ENCODE measurements at regions not wholly inside any gene's neighbourhood (a gene's known extent, or its start where the extent isn't known, plus 50 kb on each side); places are given as distances from the start of the nearest gene placed in this dataset.

DNA sequence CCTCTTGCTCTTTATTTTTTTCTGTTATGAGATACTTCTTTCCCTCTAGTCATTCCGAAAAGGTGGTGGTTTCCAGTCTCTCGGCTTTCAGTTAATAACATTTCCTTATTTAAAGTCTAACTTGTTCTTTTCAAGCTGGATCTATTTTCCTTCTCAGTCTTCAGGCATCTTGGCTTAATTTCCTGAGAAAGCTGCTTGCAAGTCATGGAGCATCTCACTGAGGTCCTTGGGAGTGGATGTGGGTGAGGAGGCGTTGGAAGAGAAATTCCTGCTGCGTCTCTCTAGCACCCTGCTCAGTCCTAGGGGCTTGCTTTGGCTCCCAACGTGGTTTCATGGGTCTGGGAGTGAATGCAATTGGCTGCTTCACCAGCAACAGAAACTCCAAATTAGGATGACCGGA, 210.2 kb upstream of the MKI67 start:
- no peaks in the 10 kb centered on the region for H3K36me3 ChIP-seq
- peaks cover 0 to 32% (median 29%) of the 10 kb centered on the region in 4 donors for H3K4me1 ChIP-seq
- intact Hi-C loops (cut with DNase I) = no loop called here
- TF ChIP-seq POLR2A (IDR thresholded peaks at IDR 0.05) (no peak), EP300 (IDR thresholded peaks at IDR 0.05) (no peak), POLR2AphosphoS5 (IDR thresholded peaks at IDR 0.05) (no peak)
- TF ChIP-seq, protein P1, sequence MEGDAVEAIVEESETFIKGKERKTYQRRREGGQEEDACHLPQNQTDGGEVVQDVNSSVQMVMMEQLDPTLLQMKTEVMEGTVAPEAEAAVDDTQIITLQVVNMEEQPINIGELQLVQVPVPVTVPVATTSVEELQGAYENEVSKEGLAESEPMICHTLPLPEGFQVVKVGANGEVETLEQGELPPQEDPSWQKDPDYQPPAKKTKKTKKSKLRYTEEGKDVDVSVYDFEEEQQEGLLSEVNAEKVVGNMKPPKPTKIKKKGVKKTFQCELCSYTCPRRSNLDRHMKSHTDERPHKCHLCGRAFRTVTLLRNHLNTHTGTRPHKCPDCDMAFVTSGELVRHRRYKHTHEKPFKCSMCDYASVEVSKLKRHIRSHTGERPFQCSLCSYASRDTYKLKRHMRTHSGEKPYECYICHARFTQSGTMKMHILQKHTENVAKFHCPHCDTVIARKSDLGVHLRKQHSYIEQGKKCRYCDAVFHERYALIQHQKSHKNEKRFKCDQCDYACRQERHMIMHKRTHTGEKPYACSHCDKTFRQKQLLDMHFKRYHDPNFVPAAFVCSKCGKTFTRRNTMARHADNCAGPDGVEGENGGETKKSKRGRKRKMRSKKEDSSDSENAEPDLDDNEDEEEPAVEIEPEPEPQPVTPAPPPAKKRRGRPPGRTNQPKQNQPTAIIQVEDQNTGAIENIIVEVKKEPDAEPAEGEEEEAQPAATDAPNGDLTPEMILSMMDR (IDR thresholded peaks at IDR 0.05) = no peak
- no peak overlapping the region for H3K4me3 ChIP-seq
- DNase-seq = no peak
- H3K9me3 ChIP-seq = peaks cover 0 to 2% (median 0%) of the 10 kb centered on the region in 4 donors
- H3K27me3 ChIP-seq = no peaks in the 10 kb centered on the region
- WGBS, 2 donors = 72 to 79% methylated on average over 6 of the region's 6 CpGs
- H3K27ac ChIP-seq = no peak overlapping the region

DNA sequence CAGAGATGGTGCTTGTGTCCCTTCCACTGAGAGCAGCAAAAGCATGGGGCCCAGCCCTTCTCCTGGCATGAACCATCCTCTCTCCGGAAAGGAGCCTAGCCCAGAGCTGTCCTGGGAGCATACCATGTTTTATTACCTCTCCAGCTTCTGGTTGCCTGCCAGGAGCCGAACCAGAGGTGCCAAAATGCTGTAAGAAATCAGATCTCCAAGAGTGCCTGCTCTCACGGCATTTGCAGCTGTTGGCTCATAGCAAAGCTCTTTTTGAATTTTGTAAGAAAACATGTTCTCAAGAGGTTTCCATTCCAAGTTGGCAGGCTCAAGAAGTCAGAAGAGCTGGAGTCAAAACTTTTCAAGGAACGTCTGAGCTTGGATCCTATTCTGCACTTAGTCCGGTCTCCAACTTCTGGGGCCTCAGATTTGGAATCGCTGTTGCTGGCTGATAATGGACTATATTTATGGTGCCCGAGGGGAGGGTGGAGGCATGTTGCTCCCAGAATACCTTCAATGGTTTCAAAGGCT, 211.7 kb upstream of the MKI67 start:
- Histone ChIP-seq H3K27ac (peak overlapping the region in 3 of 4 donors; percentile 3 to 46 (median 43)), H3K36me3 (no peaks in the 10 kb centered on the region), H3K9me3 (peaks cover 0 to 2% (median 0%) of the 10 kb centered on the region in 4 donors), H3K4me3 (no peak overlapping the region), H3K4me1 (peaks cover 0 to 32% (median 29%) of the 10 kb centered on the region in 4 donors), H3K27me3 (no peaks in the 10 kb centered on the region)
- no peak for TF ChIP-seq POLR2A (IDR thresholded peaks at IDR 0.05)
- TF ChIP-seq POLR2AphosphoS5 (IDR thresholded peaks at IDR 0.05) = peak in 3 of 4 donors; percentile 26 to 63 (median 60)
- TF ChIP-seq EP300 (IDR thresholded peaks at IDR 0.05) = no peak
- TF ChIP-seq, protein P1 (IDR thresholded peaks at IDR 0.05) = no peak
- intact Hi-C loops (cut with DNase I) = no loop called here
- peak; percentile 82 for DNase-seq
- WGBS, 2 donors = 45 to 57% methylated on average over 7 of the region's 7 CpGs

DNA sequence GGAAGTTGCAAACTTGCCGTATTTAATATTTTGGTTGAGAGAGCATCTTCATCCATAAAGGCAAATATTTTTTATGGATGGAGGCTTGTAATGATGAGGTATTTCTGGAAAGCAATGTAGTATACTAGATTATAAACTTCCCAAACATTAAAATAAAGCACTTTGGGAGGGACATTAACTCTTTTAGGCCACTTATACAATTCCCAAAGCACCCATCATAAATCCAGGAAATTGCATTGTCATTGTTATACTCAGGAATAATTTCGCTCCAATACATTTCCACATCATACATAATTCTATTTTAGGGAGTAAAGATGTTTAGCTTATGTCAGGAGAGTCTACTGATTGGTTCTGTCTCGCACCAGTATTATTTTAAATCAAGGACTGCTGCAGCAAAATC, 212.7 kb upstream of the MKI67 start:
- TF ChIP-seq, protein P1 (IDR thresholded peaks at IDR 0.05) = no peak
- TF ChIP-seq EP300 (IDR thresholded peaks at IDR 0.05) (no peak), POLR2A (IDR thresholded peaks at IDR 0.05) (no peak), POLR2AphosphoS5 (IDR thresholded peaks at IDR 0.05) (no peak)
- 73 to 79% methylated on average over 3 of the region's 3 CpGs for WGBS, 2 donors
- no peak for DNase-seq
- Histone ChIP-seq H3K27ac (no peak overlapping the region), H3K9me3 (no peaks in the 10 kb centered on the region), H3K27me3 (no peaks in the 10 kb centered on the region), H3K36me3 (no peaks in the 10 kb centered on the region), H3K4me3 (no peak overlapping the region), H3K4me1 (peaks cover 0 to 32% (median 29%) of the 10 kb centered on the region in 4 donors)
- intact Hi-C loops (cut with DNase I) = no loop called here

DNA sequence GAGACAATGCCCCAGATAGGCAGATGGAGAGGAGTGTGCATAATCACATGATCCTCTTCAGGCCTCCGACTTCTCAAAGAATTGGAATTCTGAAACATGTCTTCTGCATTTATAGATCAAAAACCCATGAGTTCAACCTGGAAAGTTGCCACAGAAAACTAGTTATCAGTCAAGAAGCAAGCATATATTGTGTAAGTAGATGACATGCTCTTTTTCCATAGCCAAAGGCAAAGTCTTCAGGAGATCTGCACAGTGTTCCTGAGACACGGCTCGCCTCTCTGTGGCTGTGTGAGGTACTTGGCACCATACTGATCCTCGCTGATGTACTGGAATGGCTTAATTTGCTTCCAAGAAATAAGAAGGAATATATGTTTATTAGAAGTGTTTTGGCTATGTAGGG, 213.5 kb upstream of the MKI67 start:
- WGBS, 2 donors = 75 to 83% methylated on average over 4 of the region's 4 CpGs
- Histone ChIP-seq H3K27me3 (no peaks in the 10 kb centered on the region), H3K27ac (no peak overlapping the region), H3K36me3 (no peaks in the 10 kb centered on the region), H3K9me3 (no peaks in the 10 kb centered on the region), H3K4me3 (no peak overlapping the region), H3K4me1 (peaks cover 0 to 32% (median 29%) of the 10 kb centered on the region in 4 donors)
- DNase-seq = no peak
- TF ChIP-seq EP300 (IDR thresholded peaks at IDR 0.05) = no peak
- TF ChIP-seq, protein P1 (IDR thresholded peaks at IDR 0.05) = no peak
- TF ChIP-seq POLR2AphosphoS5 (IDR thresholded peaks at IDR 0.05) = no peak
- TF ChIP-seq POLR2A (IDR thresholded peaks at IDR 0.05) = no peak
- intact Hi-C loops (cut with DNase I) = no loop called here

DNA sequence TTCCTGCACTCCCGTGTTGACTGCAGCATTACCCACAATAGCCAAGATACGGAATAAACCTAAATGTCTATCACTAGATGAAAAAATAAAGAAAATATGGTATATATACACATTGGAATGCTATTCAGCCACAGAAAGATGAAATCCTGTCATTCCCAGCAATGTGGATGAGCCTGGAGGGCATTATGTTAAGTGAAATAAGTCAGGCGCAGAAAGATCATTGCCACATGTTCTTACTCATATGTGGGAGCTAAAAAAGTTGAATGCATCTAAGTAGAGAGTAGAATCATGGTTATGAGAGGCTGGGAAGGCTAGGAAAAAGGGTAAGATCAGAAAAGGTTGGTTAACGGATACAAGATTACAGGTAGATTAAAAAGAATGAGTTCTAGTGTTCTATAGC, 219.1 kb upstream of the MKI67 start:
- H3K36me3 ChIP-seq = no peaks in the 10 kb centered on the region
- no peak overlapping the region for H3K27ac ChIP-seq
- no peaks in the 10 kb centered on the region for H3K4me1 ChIP-seq
- intact Hi-C loops (cut with DNase I) = no loop called here
- no peak for TF ChIP-seq POLR2AphosphoS5 (IDR thresholded peaks at IDR 0.05)
- no peak for TF ChIP-seq POLR2A (IDR thresholded peaks at IDR 0.05)
- no peak for TF ChIP-seq EP300 (IDR thresholded peaks at IDR 0.05)
- TF ChIP-seq, protein P1 (IDR thresholded peaks at IDR 0.05) = no peak
- WGBS, 2 donors = 92 to 94% methylated on average over 4 of the region's 4 CpGs
- no peak overlapping the region for H3K4me3 ChIP-seq
- DNase-seq = no peak
- no peaks in the 10 kb centered on the region for H3K27me3 ChIP-seq
- no peaks in the 10 kb centered on the region for H3K9me3 ChIP-seq

All from sigmoid colon (tissue), 6 donors.